ENCODE measurements at regions not wholly inside any gene's neighbourhood (a gene's known extent, or its start where the extent isn't known, plus 50 kb on each side); places are given as distances from the start of the nearest gene placed in this dataset.

- Histone ChIP-seq H4K20me1 (ENCODE audit: insufficient read depth, poor library complexity, severe bottlenecking) (no peaks in the 10 kb centered on the region), H3K27me3 (no peaks in the 10 kb centered on the region), H3K4me2 (no peak overlapping the region), H3K4me1 (ENCODE audit: insufficient read depth) (peaks cover 7% of the 10 kb centered on the region), H3K27ac (no peak overlapping the region), H3K36me3 (replicated peaks; ENCODE audit: insufficient read depth, low read depth) (no peaks in the 10 kb centered on the region), H3K9me3 (ENCODE audit: low read depth) (no peaks in the 10 kb centered on the region), H3K9me2 (replicated peaks; ENCODE audit: insufficient read depth) (no peaks in the 10 kb centered on the region), H3K79me2 (no peaks in the 10 kb centered on the region), H3K4me3 (no peak overlapping the region), H2AFZ (no peak overlapping the region)
- no peak for DNase-seq (ENCODE audit: low spot score)
- TF ChIP-seq CTCF (IDR thresholded peaks at IDR 0.05; ENCODE audit: poor library complexity) = no peak
- no peak for TF ChIP-seq EZH2 (IDR thresholded peaks at IDR 0.05; ENCODE audit: borderline replicate concordance)
- no peak for TF ChIP-seq EZH2phosphoT487 (IDR thresholded peaks at IDR 0.05; ENCODE audit: low read depth, severe bottlenecking, unreplicated experiment)
- 74% methylated on average over 2 of the region's 2 CpGs for WGBS (ENCODE audit: low lambda C conversion rate, missing lambda C conversion rate)
These were observed 79.3 kb upstream of the SLC24A5 start for GRCh38 chr15:48041454-48041853.

- no peaks in the 10 kb centered on the region for H3K9me3 ChIP-seq (ENCODE audit: low read depth)
- no peaks in the 10 kb centered on the region for H3K36me3 ChIP-seq (replicated peaks; ENCODE audit: insufficient read depth, low read depth)
- no peak overlapping the region for H3K4me2 ChIP-seq
- H3K27ac ChIP-seq = peak overlapping the region; percentile 1
- H3K9me2 ChIP-seq (replicated peaks; ENCODE audit: insufficient read depth) = no peaks in the 10 kb centered on the region
- TF ChIP-seq EZH2 (IDR thresholded peaks at IDR 0.05; ENCODE audit: borderline replicate concordance) = no peak
- TF ChIP-seq CTCF (IDR thresholded peaks at IDR 0.05; ENCODE audit: poor library complexity) = no peak
- no peak for TF ChIP-seq EZH2phosphoT487 (IDR thresholded peaks at IDR 0.05; ENCODE audit: low read depth, severe bottlenecking, unreplicated experiment)
- no peak overlapping the region for H2AFZ ChIP-seq
- 56% methylated on average over 5 of the region's 5 CpGs for WGBS (ENCODE audit: low lambda C conversion rate, missing lambda C conversion rate)
- H3K4me1 ChIP-seq (ENCODE audit: insufficient read depth) = no peaks in the 10 kb centered on the region
- no peaks in the 10 kb centered on the region for H4K20me1 ChIP-seq (ENCODE audit: insufficient read depth, poor library complexity, severe bottlenecking)
- no peak for DNase-seq (ENCODE audit: low spot score)
- H3K27me3 ChIP-seq = no peaks in the 10 kb centered on the region
- no peaks in the 10 kb centered on the region for H3K79me2 ChIP-seq
- H3K4me3 ChIP-seq = no peak overlapping the region
These were observed 73.9 kb upstream of the SLC24A5 start for GRCh38 chr15:48046813-48047438.

- no peak for DNase-seq (ENCODE audit: low spot score)
- Histone ChIP-seq H2AFZ (no peak overlapping the region), H3K79me2 (no peaks in the 10 kb centered on the region), H3K27me3 (no peaks in the 10 kb centered on the region), H3K4me1 (ENCODE audit: insufficient read depth) (no peaks in the 10 kb centered on the region), H3K4me3 (no peak overlapping the region), H3K9me3 (ENCODE audit: low read depth) (no peaks in the 10 kb centered on the region), H3K9me2 (replicated peaks; ENCODE audit: insufficient read depth) (no peaks in the 10 kb centered on the region), H3K27ac (no peak overlapping the region), H3K36me3 (replicated peaks; ENCODE audit: insufficient read depth, low read depth) (no peaks in the 10 kb centered on the region), H3K4me2 (no peak overlapping the region), H4K20me1 (ENCODE audit: insufficient read depth, poor library complexity, severe bottlenecking) (no peaks in the 10 kb centered on the region)
- TF ChIP-seq EZH2phosphoT487 (IDR thresholded peaks at IDR 0.05; ENCODE audit: low read depth, severe bottlenecking, unreplicated experiment) = no peak
- TF ChIP-seq CTCF (IDR thresholded peaks at IDR 0.05; ENCODE audit: poor library complexity) = no peak
- no peak for TF ChIP-seq EZH2 (IDR thresholded peaks at IDR 0.05; ENCODE audit: borderline replicate concordance)
These were observed 71.1 kb upstream of the SLC24A5 start for GRCh38 chr15:48049736-48050135.

- no peaks in the 10 kb centered on the region for H4K20me1 ChIP-seq (ENCODE audit: insufficient read depth, poor library complexity, severe bottlenecking)
- H3K79me2 ChIP-seq = no peaks in the 10 kb centered on the region
- 89% methylated on average over 2 of the region's 2 CpGs for WGBS (ENCODE audit: low lambda C conversion rate, missing lambda C conversion rate)
- H3K4me3 ChIP-seq = no peak overlapping the region
- no peak overlapping the region for H2AFZ ChIP-seq
- TF ChIP-seq CTCF (IDR thresholded peaks at IDR 0.05; ENCODE audit: poor library complexity) = no peak
- TF ChIP-seq EZH2phosphoT487 (IDR thresholded peaks at IDR 0.05; ENCODE audit: low read depth, severe bottlenecking, unreplicated experiment) = no peak
- TF ChIP-seq EZH2 (IDR thresholded peaks at IDR 0.05; ENCODE audit: borderline replicate concordance) = no peak
- H3K9me2 ChIP-seq (replicated peaks; ENCODE audit: insufficient read depth) = no peaks in the 10 kb centered on the region
- H3K4me2 ChIP-seq = no peak overlapping the region
- no peak overlapping the region for H3K27ac ChIP-seq
- H3K4me1 ChIP-seq (ENCODE audit: insufficient read depth) = no peaks in the 10 kb centered on the region
- no peaks in the 10 kb centered on the region for H3K27me3 ChIP-seq
- H3K36me3 ChIP-seq (replicated peaks; ENCODE audit: insufficient read depth, low read depth) = no peaks in the 10 kb centered on the region
- DNase-seq (ENCODE audit: low spot score) = no peak
- H3K9me3 ChIP-seq (ENCODE audit: low read depth) = no peaks in the 10 kb centered on the region
These were observed 67.8 kb upstream of the SLC24A5 start for GRCh38 chr15:48052946-48053345.
